WTC11 (cell line): ENCODE measurements at regions not wholly inside any gene's neighbourhood (a gene's known extent, or its start where the extent isn't known, plus 50 kb on each side); places are given as distances from the start of the nearest gene placed in this dataset.

ENCODE experiments used
- ATAC-seq: fragments of 200-7000 bp; cut with Tn5 transposase; 2 replicates; pipeline ENCODE4 v1.10.0; 2021; ENCODE audit warnings: mild to moderate bottlenecking, moderate library complexity
- CTCF ChIA-PET: fragments of 300-600 bp; sonication (Branson Sonifier 250); formaldehyde crosslinking; loops from one replicate; lab custom pipeline; 2021; ENCODE audit warnings: antibody characterized with exemption; lab: Charles Lee
- POLR2A ChIA-PET: fragments of 350-600 bp; sonication (Branson Sonifier 250); formaldehyde crosslinking; loops from one replicate; lab custom pipeline; 2021; ENCODE audit warnings: antibody characterized with exemption; lab: Charles Lee
- DNase-seq: peaks from one replicate; pipeline ENCODE4 v3.0.0; 2021; ENCODE audit warnings: low spot score
- H3K27ac Mint-ChIP-seq: 2 replicates; pipeline ENCODE4 v1.8.0; 2021; ENCODE audit warnings: mixed read lengths
- H3K27me3 Mint-ChIP-seq: 2 replicates; pipeline ENCODE4 v1.8.0; 2021; ENCODE audit warnings: low read depth, mild to moderate bottlenecking, moderate library complexity, mixed read lengths
- H3K36me3 Mint-ChIP-seq: 2 replicates; pipeline ENCODE4 v1.8.0; 2021; ENCODE audit warnings: mixed read lengths
- H3K4me1 Mint-ChIP-seq: 2 replicates; pipeline ENCODE4 v1.8.0; 2022; ENCODE audit warnings: mixed read lengths
- H3K4me3 Mint-ChIP-seq: 2 replicates; pipeline ENCODE4 v1.8.0; 2021; ENCODE audit warnings: mild to moderate bottlenecking, moderate library complexity, mixed read lengths
- H3K9me3 Mint-ChIP-seq: 2 replicates; pipeline ENCODE4 v1.8.0; 2021; ENCODE audit warnings: mixed read lengths
- ARID4B ChIP-seq: sonication (generic); formaldehyde crosslinking; IDR thresholded peaks from 2 replicates; pipeline ENCODE4 v1.8.0; 2023; ENCODE audit warnings: missing genetic modification reagents, mild to moderate bottlenecking, borderline replicate concordance
- ATF6 ChIP-seq: sonication (generic); formaldehyde crosslinking; IDR thresholded peaks from 2 replicates; pipeline ENCODE4 v1.8.1; 2023; ENCODE audit warnings: mild to moderate bottlenecking, missing genetic modification reagents
- CBFB ChIP-seq: sonication (generic); formaldehyde crosslinking; IDR thresholded peaks from 2 replicates; pipeline ENCODE4 v1.8.1; 2022; ENCODE audit warnings: mild to moderate bottlenecking, low read depth, missing genetic modification reagents
- E2F5 ChIP-seq: sonication (generic); formaldehyde crosslinking; IDR thresholded peaks from 2 replicates; pipeline ENCODE4 v1.8.1; 2022; ENCODE audit warnings: mild to moderate bottlenecking, moderate library complexity, missing genetic modification reagents
- ELF4 ChIP-seq: sonication (generic); formaldehyde crosslinking; IDR thresholded peaks from 2 replicates; pipeline ENCODE4 v1.8.1; 2022; ENCODE audit warnings: low read depth, mild to moderate bottlenecking, moderate library complexity, missing genetic modification reagents
- GRHL2 ChIP-seq: fragments of 250-450 bp; sonication (Bioruptor Pico); IDR thresholded peaks from 2 replicates; pipeline ENCODE4 v1.8.0; 2022; ENCODE audit warnings: mild to moderate bottlenecking, moderate library complexity; ENCODE audit not compliant: insufficient replicate concordance, severe bottlenecking
- GTF2I ChIP-seq: fragments of 250-450 bp; sonication (Bioruptor Pico); conservative IDR thresholded peaks from 2 replicates; pipeline ENCODE4 v1.4.0; 2021; ENCODE audit warnings: mild to moderate bottlenecking
- IRF1 ChIP-seq: sonication (generic); formaldehyde crosslinking; IDR thresholded peaks from 2 replicates; pipeline ENCODE4 v1.8.0; 2023; ENCODE audit warnings: missing genetic modification reagents
- JUN ChIP-seq: sonication (generic); formaldehyde crosslinking; IDR thresholded peaks from 2 replicates; pipeline ENCODE4 v1.8.0; 2023; ENCODE audit warnings: mild to moderate bottlenecking, missing genetic modification reagents
- KAT7 ChIP-seq: sonication (generic); formaldehyde crosslinking; IDR thresholded peaks from 2 replicates; pipeline ENCODE4 v1.8.1; 2023; ENCODE audit warnings: missing genetic modification reagents, mild to moderate bottlenecking, borderline replicate concordance
- MXD4 ChIP-seq: fragments of 250-450 bp; sonication (Bioruptor Pico); IDR thresholded peaks from 2 replicates; pipeline ENCODE4 v1.8.0; 2021; ENCODE audit warnings: mild to moderate bottlenecking, moderate library complexity, borderline replicate concordance
- NFATC4 ChIP-seq: fragments of 250-450 bp; sonication (Bioruptor Pico); IDR thresholded peaks from 2 replicates; pipeline ENCODE4 v1.9.0; 2021; ENCODE audit warnings: mild to moderate bottlenecking
- RELA ChIP-seq: sonication (generic); formaldehyde crosslinking; IDR thresholded peaks from 2 replicates; pipeline ENCODE4 v1.8.1; 2022; ENCODE audit warnings: missing genetic modification reagents, mild to moderate bottlenecking, borderline replicate concordance
- SOX15 ChIP-seq: fragments of 250-450 bp; sonication (Bioruptor Pico); IDR thresholded peaks from 2 replicates; pipeline ENCODE4 v1.9.0; 2021; ENCODE audit warnings: mild to moderate bottlenecking
- ZNF416 ChIP-seq: fragments of 250-450 bp; sonication (Bioruptor Pico); IDR thresholded peaks from 2 replicates; pipeline ENCODE4 v1.9.0; 2021; ENCODE audit warnings: mild to moderate bottlenecking, inconsistent platforms
- ZNF425 ChIP-seq: fragments of 250-450 bp; sonication (Bioruptor Pico); conservative IDR thresholded peaks from 2 replicates; pipeline ENCODE4 v1.9.0; 2021; ENCODE audit warnings: mild to moderate bottlenecking
- ZNF671 ChIP-seq: fragments of 250-450 bp; sonication (Bioruptor Pico); IDR thresholded peaks from 2 replicates; pipeline ENCODE4 v1.8.0; 2021; ENCODE audit warnings: mild to moderate bottlenecking
- TF ChIP-seq, protein P1 (sequence below): sonication (generic); formaldehyde crosslinking; IDR thresholded peaks from 2 replicates; pipeline ENCODE4 v1.8.1; 2023; ENCODE audit warnings: mild to moderate bottlenecking, missing genetic modification reagents
- TF ChIP-seq, protein P2 (sequence below): sonication (generic); formaldehyde crosslinking; conservative IDR thresholded peaks from 2 replicates; pipeline ENCODE4 v1.8.1; 2022; ENCODE audit warnings: mild to moderate bottlenecking, missing genetic modification reagents
- TF ChIP-seq, protein P3 (sequence below): sonication (generic); formaldehyde crosslinking; IDR thresholded peaks from 2 replicates; pipeline ENCODE4 v1.8.0; 2022; ENCODE audit warnings: mild to moderate bottlenecking, missing genetic modification reagents
- TF ChIP-seq, protein P4 (sequence below): fragments of 250-450 bp; sonication (Bioruptor Pico); IDR thresholded peaks from 2 replicates; pipeline ENCODE4 v1.9.0; 2021; ENCODE audit warnings: moderate library complexity, mild to moderate bottlenecking, inconsistent platforms, borderline replicate concordance

DNA sequence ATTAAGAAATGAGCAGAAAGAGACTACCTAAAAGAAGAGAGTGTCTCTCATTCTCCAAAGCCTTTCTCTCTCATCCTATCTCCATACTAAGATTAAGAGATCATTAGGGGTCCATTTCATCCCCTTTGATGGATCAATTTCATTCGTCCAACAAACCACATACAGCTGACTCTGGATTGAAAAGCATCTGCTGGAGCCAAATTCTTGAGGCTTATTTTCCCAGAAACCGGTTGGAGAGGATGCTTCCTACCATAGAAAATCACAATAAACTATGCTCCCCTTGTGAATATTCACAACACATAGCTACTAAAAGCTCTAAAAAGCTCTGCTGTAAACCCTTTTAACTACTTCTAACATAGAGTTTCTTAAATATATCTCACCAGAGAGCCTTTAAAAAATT is 755.0 kb upstream of the ZNF608 start (continued):
- TF ChIP-seq ARID4B (CRISPR knock-in tag) (no peak), IRF1 (CRISPR knock-in tag) (no peak), GTF2I (no peak), GRHL2 (no peak), ELF4 (CRISPR knock-in tag) (no peak), ZNF416 (CRISPR knock-in tag) (no peak), RELA (no peak), KAT7 (CRISPR knock-in tag) (no peak)
- TF ChIP-seq, protein P1, sequence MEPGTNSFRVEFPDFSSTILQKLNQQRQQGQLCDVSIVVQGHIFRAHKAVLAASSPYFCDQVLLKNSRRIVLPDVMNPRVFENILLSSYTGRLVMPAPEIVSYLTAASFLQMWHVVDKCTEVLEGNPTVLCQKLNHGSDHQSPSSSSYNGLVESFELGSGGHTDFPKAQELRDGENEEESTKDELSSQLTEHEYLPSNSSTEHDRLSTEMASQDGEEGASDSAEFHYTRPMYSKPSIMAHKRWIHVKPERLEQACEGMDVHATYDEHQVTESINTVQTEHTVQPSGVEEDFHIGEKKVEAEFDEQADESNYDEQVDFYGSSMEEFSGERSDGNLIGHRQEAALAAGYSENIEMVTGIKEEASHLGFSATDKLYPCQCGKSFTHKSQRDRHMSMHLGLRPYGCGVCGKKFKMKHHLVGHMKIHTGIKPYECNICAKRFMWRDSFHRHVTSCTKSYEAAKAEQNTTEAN (CRISPR knock-in tag) = no peak
- TF ChIP-seq, protein P2, sequence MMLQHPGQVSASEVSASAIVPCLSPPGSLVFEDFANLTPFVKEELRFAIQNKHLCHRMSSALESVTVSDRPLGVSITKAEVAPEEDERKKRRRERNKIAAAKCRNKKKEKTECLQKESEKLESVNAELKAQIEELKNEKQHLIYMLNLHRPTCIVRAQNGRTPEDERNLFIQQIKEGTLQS = no peak

DNA sequence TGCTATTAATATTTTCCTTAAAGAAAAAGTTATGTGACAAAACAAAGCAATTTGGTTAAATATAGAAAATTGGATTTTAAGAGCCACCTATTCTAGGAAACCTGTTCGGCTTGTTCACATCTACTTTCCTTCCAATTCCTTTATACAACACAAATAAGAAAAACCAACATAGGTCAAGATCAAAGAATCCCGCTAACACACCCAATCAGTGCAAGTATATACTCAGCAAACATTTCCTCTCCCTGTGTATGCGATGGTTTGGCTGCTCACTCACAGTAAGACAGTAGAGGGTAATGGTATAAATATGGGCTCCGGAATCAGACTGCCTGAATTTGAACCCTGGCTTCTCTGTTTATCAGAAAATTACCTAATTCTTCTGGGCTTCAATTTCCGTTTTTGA is 757.5 kb upstream of the ZNF608 start:
- H3K4me1 Mint-ChIP-seq = peaks cover 21% of the 10 kb centered on the region
- no peak for DNase-seq
- H3K27me3 Mint-ChIP-seq = no peaks in the 10 kb centered on the region; the same call in 1 of the 2 replicates
- ChIA-PET CTCF (no interaction called here), POLR2A (interaction anchor here (0.6 kb wide), 1 partner anchor 1262 kb away, joined by 6 read pairs; no protein-coding TSS in a partner anchor)
- H3K27ac Mint-ChIP-seq = no peak overlapping the region
- ATAC-seq = no peak
- no peak overlapping the region for H3K4me3 Mint-ChIP-seq
- peaks cover 11% of the 10 kb centered on the region for H3K9me3 Mint-ChIP-seq
- peaks cover 7% of the 10 kb centered on the region; the same call in 1 of the 2 replicates for H3K36me3 Mint-ChIP-seq
- TF ChIP-seq MXD4 (CRISPR knock-in tag) (no peak), CBFB (no peak), SOX15 (CRISPR knock-in tag) (no peak), IRF1 (CRISPR knock-in tag) (no peak), JUN (CRISPR knock-in tag) (no peak), ZNF425 (no peak), ZNF671 (CRISPR knock-in tag) (no peak), ATF6 (CRISPR knock-in tag) (no peak), E2F5 (no peak), NFATC4 (no peak)
- TF ChIP-seq, protein P3, sequence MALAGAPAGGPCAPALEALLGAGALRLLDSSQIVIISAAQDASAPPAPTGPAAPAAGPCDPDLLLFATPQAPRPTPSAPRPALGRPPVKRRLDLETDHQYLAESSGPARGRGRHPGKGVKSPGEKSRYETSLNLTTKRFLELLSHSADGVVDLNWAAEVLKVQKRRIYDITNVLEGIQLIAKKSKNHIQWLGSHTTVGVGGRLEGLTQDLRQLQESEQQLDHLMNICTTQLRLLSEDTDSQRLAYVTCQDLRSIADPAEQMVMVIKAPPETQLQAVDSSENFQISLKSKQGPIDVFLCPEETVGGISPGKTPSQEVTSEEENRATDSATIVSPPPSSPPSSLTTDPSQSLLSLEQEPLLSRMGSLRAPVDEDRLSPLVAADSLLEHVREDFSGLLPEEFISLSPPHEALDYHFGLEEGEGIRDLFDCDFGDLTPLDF (CRISPR knock-in tag) = no peak
- TF ChIP-seq, protein P4, sequence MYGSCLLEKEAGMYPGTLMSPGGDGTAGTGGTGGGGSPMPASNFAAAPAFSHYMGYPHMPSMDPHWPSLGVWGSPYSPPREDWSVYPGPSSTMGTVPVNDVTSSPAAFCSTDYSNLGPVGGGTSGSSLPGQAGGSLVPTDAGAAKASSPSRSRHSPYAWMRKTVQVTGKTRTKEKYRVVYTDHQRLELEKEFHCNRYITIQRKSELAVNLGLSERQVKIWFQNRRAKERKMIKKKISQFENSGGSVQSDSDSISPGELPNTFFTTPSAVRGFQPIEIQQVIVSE (CRISPR knock-in tag) = no peak
